Liver (tissue), 2 donors: ENCODE measurements at regions not wholly inside any gene's neighbourhood (a gene's known extent, or its start where the extent isn't known, plus 50 kb on each side); places are given as distances from the start of the nearest gene placed in this dataset.

Source experiments
- GABPA ChIP-seq, 2 donors: IDR thresholded peaks in 1 of 2; conservative IDR thresholded peaks in 1 of 2; 2 replicates each; pipeline ENCODE4 v1.6.1; 2016; ENCODE audit warnings: antibody characterized with exemption in 2 of 2, mild to moderate bottlenecking in 1 of 2, moderate library complexity in 1 of 2
- REST ChIP-seq: IDR thresholded peaks from 2 replicates; pipeline ENCODE4 v1.6.1; 2016; ENCODE audit warnings: antibody characterized with exemption, mild to moderate bottlenecking
- donor health status: healthy.

- TF ChIP-seq GABPA (IDR thresholded peaks at IDR 0.05 in 1 of 2, conservative IDR thresholded peaks at IDR 0.05 in 1 of 2) = no peak
- no peak for TF ChIP-seq REST
Observed at GRCh38 chr13:104365430-104365829, 1299.2 kb upstream of the SLC10A2 start.
